ENCODE measurements at regions not wholly inside any gene's neighbourhood (a gene's known extent, or its start where the extent isn't known, plus 50 kb on each side); places are given as distances from the start of the nearest gene placed in this dataset.

DNA sequence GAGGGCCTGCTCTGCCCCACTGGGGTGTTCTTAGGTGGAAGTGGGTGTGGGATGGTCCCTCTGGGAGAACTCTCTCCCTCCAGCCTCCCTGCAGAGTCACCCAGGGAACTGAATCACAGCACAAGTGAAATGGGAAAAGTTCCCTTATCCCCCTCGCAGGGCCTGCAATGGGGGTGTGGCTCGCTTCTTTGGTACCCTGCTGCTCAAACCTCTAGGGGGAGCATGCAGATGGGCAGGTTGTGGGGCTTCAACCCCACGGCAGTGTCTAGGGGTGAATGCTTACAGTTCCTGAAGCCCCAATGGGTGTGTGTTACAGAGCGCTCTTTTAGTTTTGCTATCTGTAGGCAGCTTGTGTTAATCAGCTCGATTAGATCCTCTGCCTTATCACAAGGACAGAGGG lies 59.0 kb upstream of the TINAGL1 start:
- TF ChIP-seq ELF4 (IDR thresholded peaks at IDR 0.05) (no peak), BHLHE40 (IDR thresholded peaks at IDR 0.05; ENCODE audit: borderline replicate concordance) (no peak), TARDBP (IDR thresholded peaks at IDR 0.05) (no peak), ZNF384 (IDR thresholded peaks at IDR 0.05) (no peak), FOXM1 (IDR thresholded peaks at IDR 0.05; ENCODE audit: borderline replicate concordance) (no peak), FOXK2 (IDR thresholded peaks at IDR 0.05) (no peak), SUZ12 (IDR thresholded peaks at IDR 0.05) (no peak), L3MBTL2 (conservative IDR thresholded peaks at IDR 0.05) (no peak), LEF1 (IDR thresholded peaks at IDR 0.05; ENCODE audit: borderline replicate concordance) (no peak)
- TF ChIP-seq, protein P1, sequence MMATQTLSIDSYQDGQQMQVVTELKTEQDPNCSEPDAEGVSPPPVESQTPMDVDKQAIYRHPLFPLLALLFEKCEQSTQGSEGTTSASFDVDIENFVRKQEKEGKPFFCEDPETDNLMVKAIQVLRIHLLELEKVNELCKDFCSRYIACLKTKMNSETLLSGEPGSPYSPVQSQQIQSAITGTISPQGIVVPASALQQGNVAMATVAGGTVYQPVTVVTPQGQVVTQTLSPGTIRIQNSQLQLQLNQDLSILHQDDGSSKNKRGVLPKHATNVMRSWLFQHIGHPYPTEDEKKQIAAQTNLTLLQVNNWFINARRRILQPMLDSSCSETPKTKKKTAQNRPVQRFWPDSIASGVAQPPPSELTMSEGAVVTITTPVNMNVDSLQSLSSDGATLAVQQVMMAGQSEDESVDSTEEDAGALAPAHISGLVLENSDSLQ (IDR thresholded peaks at IDR 0.05) = no peak
